K562 (cell line): ENCODE measurements at regions not wholly inside any gene's neighbourhood (a gene's known extent, or its start where the extent isn't known, plus 50 kb on each side); places are given as distances from the start of the nearest gene placed in this dataset.

Source experiments
- ATAC-seq: fragments of 200-7000 bp; cut with Tn5 transposase; 3 replicates; pipeline ENCODE4 v1.9.1; 2020; ENCODE audit warnings: moderate library complexity
- BruUV-seq: library from RNA; stranded (reverse); fragments of 400-500 nt; replicated peaks from 2 replicates; lab custom pipeline; 2021; lab: Mats Ljungman, UMichigan
- CTCF ChIA-PET: fragments of 300-600 bp; formaldehyde crosslinking; extraction: SDS; loops from one replicate; lab custom pipeline; 2021; ENCODE audit warnings: low intra/inter-chr PET ratio; lab: Yijun Ruan, JAX
- POLR2A ChIA-PET: fragments of 300-600, 350-650 bp; sonication (Branson Sonifier 250); formaldehyde crosslinking; extraction: SDS; loops from one replicate; lab custom pipeline; 2021; ENCODE audit warnings: antibody characterized with exemption, inconsistent platforms; lab: Yijun Ruan, JAX
- DNase-seq, 4 experiments: peaks; one replicate each; pipeline versions ENCODE4 v3.0.0 to v3.0.0-alpha.2; 2011 to 2018; ENCODE audit warnings: low spot score in 3 of 4, mixed read lengths in 3 of 4; ENCODE audit errors: extremely low read depth in 1 of 4
- FAIRE-seq: peaks from 2 replicates; lab custom pipeline; 2011; peaks lifted over from hg19 to GRCh38; lab: Jason Lieb, UNC
- H2AFZ ChIP-seq: 2 replicates; pipeline ENCODE4 v1.6.0; 2011; ENCODE audit warnings: low read depth, low read length, control low read depth, inconsistent platforms
- H3K27ac ChIP-seq: fragments of 200-600 bp; 3 replicates; pipeline ENCODE4 v1.8.0; 2011; ENCODE audit warnings: low read depth, mild to moderate bottlenecking, control low read depth, inconsistent platforms, low read length, moderate library complexity, mixed read lengths; ENCODE audit errors: extremely low read depth
- H3K27me3 ChIP-seq, 2 experiments: fragments of 300-600 bp in 1 of 2; 2 replicates in 1 of 2; 3 replicates in 1 of 2; pipeline versions ENCODE4 v1.6.0 to v1.8.0; 2011; ENCODE audit warnings: inconsistent platforms in 2 of 2, low read length in 2 of 2, mild to moderate bottlenecking in 1 of 2, mixed read lengths in 1 of 2, moderate library complexity in 1 of 2; ENCODE audit not compliant: control insufficient read depth in 2 of 2, insufficient read depth in 2 of 2
- H3K36me3 ChIP-seq: fragments of 300-600 bp; 3 replicates; pipeline ENCODE4 v1.8.0; 2011; ENCODE audit warnings: mild to moderate bottlenecking, low read length, inconsistent platforms; ENCODE audit not compliant: control insufficient read depth, insufficient read depth
- H3K4me1 ChIP-seq, 2 experiments: fragments of 200-600 bp in 1 of 2; replicated peaks in 1 of 2; 2 replicates in 1 of 2; 3 replicates in 1 of 2; pipeline versions ENCODE4 v1.5.1 to v1.8.0; 2011; ENCODE audit warnings: inconsistent platforms in 2 of 2, low read length in 2 of 2, mild to moderate bottlenecking in 1 of 2, mixed read lengths in 1 of 2, moderate library complexity in 1 of 2; ENCODE audit not compliant: control insufficient read depth in 2 of 2, insufficient read depth in 2 of 2
- H3K4me2 ChIP-seq: 2 replicates; pipeline ENCODE4 v1.6.1; 2011; ENCODE audit warnings: low read length, control low read depth, inconsistent platforms, mixed read lengths; ENCODE audit not compliant: insufficient read depth
- H3K4me3 ChIP-seq: fragments of 200-600 bp; sonication (generic), shearing (Covaris generic); 2 replicates; pipeline ENCODE4 v1.5.1; 2016; ENCODE audit warnings: control low read depth, inconsistent platforms
- H3K79me2 ChIP-seq: fragments of 200-600 bp; 3 replicates; pipeline ENCODE4 v1.8.0; 2011; ENCODE audit warnings: low read length, inconsistent platforms; ENCODE audit not compliant: control insufficient read depth, insufficient read depth
- H3K9ac ChIP-seq, 2 experiments: 2 replicates each; pipeline versions ENCODE4 v1.6.0 to v1.6.1; 2011; ENCODE audit warnings: low read depth in 2 of 2, low read length in 2 of 2, control low read depth in 1 of 2, inconsistent platforms in 1 of 2, mild to moderate bottlenecking in 1 of 2, mixed read lengths in 1 of 2; ENCODE audit not compliant: insufficient read depth in 1 of 2
- H3K9me1 ChIP-seq: one replicate; pipeline ENCODE4 v1.6.0; 2011; ENCODE audit warnings: inconsistent platforms, mild to moderate bottlenecking, low read length, moderate library complexity; ENCODE audit not compliant: control insufficient read depth, insufficient read depth
- H3K9me3 ChIP-seq: replicated peaks from 2 replicates; pipeline ENCODE4 v1.5.1; 2011; ENCODE audit warnings: low read depth, low read length, inconsistent platforms; ENCODE audit not compliant: control insufficient read depth, insufficient read depth
- H4K20me1 ChIP-seq: replicated peaks from 2 replicates; pipeline ENCODE4 v1.6.1; 2011; ENCODE audit warnings: low read length, inconsistent platforms, mixed read lengths; ENCODE audit not compliant: control insufficient read depth, insufficient read depth
- CBFB ChIP-seq: sonication (generic); formaldehyde crosslinking; IDR thresholded peaks from 2 replicates; pipeline ENCODE4 v1.4.0; 2020; ENCODE audit warnings: mild to moderate bottlenecking, missing genetic modification reagents
- CBX3 ChIP-seq, 2 experiments: IDR thresholded peaks; 1 replicate in 1 of 2; 2 replicates in 1 of 2; pipeline ENCODE4 v1.6.1; 2012; ENCODE audit warnings: inconsistent platforms in 2 of 2, low read length in 2 of 2, borderline replicate concordance in 1 of 2, control low read depth in 1 of 2
- EHMT2 ChIP-seq: fragments of 450-650 bp; IDR thresholded peaks from 2 replicates; pipeline ENCODE4 v1.6.1; 2018; ENCODE audit warnings: antibody characterized with exemption
- GTF2A2 ChIP-seq: IDR thresholded peaks from 2 replicates; pipeline ENCODE4 v1.6.1; 2016; ENCODE audit warnings: mild to moderate bottlenecking, missing genetic modification characterization, missing compliant biosample characterization
- ZNF263 ChIP-seq: sonication (generic); formaldehyde crosslinking; IDR thresholded peaks from 2 replicates; pipeline ENCODE4 v1.8.0; 2022; ENCODE audit warnings: mild to moderate bottlenecking, missing genetic modification reagents, borderline replicate concordance
- WGBS: fragments of 100-300 bp; shearing (Covaris generic); methylation state at CpG from one replicate; pipeline ENCODE4 v1.1.6; 2016; ENCODE audit warnings: low coverage, mixed read lengths; ENCODE audit not compliant: insufficient coverage; ENCODE audit errors: missing lambda C conversion rate; 5-methylcytosine and 5-hydroxymethylcytosine counted together
- in situ Hi-C: fragments of 300-500 bp; cut with MboI; formaldehyde crosslinking; loops from 4 replicates; pipeline ENCODE4 v1.15.0; 2018; ENCODE audit warnings: inconsistent platforms, mixed read lengths
- intact Hi-C: fragments of 100-400 bp; cut with micrococcal nuclease; formaldehyde crosslinking; loops from 2 replicates; pipeline ENCODE4 v1.14.2; 2022
- TF ChIP-seq, protein P1 (sequence below): fragments of 450-650 bp; IDR thresholded peaks from 2 replicates; pipeline ENCODE4 v1.6.1; 2016; ENCODE audit warnings: mild to moderate bottlenecking, moderate library complexity
- TF ChIP-seq, protein P2 (sequence below), 3 experiments: fragments of 200-800 bp in 1 of 3; fragments of 250-450 bp in 1 of 3; fragments of 450-650 bp in 1 of 3; sonication (Bioruptor Pico) in 1 of 3; sonication (Bioruptor generic) in 1 of 3; formaldehyde crosslinking in 1 of 3; IDR thresholded peaks; 2 replicates each; pipeline versions ENCODE4 v1.6.1 to v1.8.0; 2016 to 2022; ENCODE audit warnings: mild to moderate bottlenecking in 2 of 3, missing genetic modification characterization in 2 of 3, missing compliant biosample characterization in 1 of 3, moderate library complexity in 1 of 3

DNA sequence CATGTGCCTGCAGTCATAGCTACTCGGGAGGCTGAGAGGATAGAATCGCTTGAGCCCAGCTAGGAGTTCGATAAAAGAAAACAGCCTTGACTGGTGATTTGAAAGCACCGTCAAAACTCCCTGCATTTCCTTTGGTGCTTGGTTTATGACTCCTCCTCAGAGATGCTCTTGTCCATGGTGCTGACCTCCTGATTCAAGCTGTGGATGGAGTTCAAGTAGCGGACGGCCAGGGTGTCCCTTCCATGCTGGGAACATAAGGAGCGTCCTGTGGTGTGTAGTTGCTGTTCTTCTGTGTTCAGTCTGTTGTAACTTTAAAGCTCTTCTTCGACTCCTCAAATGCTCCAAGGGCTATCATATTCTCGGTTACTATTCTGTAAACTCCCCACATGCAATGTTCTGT lies 382.5 kb upstream of the KIAA1217 start:
- no peaks in the 10 kb centered on the region for H3K79me2 ChIP-seq
- H3K4me2 ChIP-seq, result no peak overlapping the region
- intact Hi-C loops, result no loop called here
- FAIRE-seq (no peak), DNase-seq (peak in 1 of 4 experiments; percentile 5), ATAC-seq (no peak)
- no peaks in the 10 kb centered on the region for H3K36me3 ChIP-seq
- H3K27me3 ChIP-seq, result no peaks in the 10 kb centered on the region
- H3K9me3 ChIP-seq, result no peaks in the 10 kb centered on the region
- no TSS peak for BruUV-seq
- CTCF ChIA-PET, result no interaction called here
- H3K4me1 ChIP-seq, result no peaks in the 10 kb centered on the region
- POLR2A ChIA-PET, result interaction anchor here (0.6 to 0.7 kb wide), 2 partner anchors 15 to 17 kb away, joined by 3 read pairs; no protein-coding TSS in a partner anchor
- no peaks in the 10 kb centered on the region for H4K20me1 ChIP-seq
- no peak overlapping the region for H3K27ac ChIP-seq
- 0% methylated on average over 9 of the region's 9 CpGs for WGBS
- no peak overlapping the region for H3K4me3 ChIP-seq
- no peak overlapping the region for H3K9ac ChIP-seq
- H2AFZ ChIP-seq, result no peak overlapping the region
- in situ Hi-C loops, result no loop called here
- no peaks in the 10 kb centered on the region for H3K9me1 ChIP-seq
- TF ChIP-seq CBFB (CRISPR knock-in tag) (no peak), GTF2A2 (tag) (no peak), CBX3 (IDR thresholded peaks at IDR 0.05; ENCODE audit: borderline replicate concordance in 1 of 2, low read length in 2 of 2) (no peak), EHMT2 (0 out of 2 replicates have a peak, but pooled peaks have one; percentile 17), ZNF263 (CRISPR knock-in tag) (no peak)
- TF ChIP-seq, protein P1, sequence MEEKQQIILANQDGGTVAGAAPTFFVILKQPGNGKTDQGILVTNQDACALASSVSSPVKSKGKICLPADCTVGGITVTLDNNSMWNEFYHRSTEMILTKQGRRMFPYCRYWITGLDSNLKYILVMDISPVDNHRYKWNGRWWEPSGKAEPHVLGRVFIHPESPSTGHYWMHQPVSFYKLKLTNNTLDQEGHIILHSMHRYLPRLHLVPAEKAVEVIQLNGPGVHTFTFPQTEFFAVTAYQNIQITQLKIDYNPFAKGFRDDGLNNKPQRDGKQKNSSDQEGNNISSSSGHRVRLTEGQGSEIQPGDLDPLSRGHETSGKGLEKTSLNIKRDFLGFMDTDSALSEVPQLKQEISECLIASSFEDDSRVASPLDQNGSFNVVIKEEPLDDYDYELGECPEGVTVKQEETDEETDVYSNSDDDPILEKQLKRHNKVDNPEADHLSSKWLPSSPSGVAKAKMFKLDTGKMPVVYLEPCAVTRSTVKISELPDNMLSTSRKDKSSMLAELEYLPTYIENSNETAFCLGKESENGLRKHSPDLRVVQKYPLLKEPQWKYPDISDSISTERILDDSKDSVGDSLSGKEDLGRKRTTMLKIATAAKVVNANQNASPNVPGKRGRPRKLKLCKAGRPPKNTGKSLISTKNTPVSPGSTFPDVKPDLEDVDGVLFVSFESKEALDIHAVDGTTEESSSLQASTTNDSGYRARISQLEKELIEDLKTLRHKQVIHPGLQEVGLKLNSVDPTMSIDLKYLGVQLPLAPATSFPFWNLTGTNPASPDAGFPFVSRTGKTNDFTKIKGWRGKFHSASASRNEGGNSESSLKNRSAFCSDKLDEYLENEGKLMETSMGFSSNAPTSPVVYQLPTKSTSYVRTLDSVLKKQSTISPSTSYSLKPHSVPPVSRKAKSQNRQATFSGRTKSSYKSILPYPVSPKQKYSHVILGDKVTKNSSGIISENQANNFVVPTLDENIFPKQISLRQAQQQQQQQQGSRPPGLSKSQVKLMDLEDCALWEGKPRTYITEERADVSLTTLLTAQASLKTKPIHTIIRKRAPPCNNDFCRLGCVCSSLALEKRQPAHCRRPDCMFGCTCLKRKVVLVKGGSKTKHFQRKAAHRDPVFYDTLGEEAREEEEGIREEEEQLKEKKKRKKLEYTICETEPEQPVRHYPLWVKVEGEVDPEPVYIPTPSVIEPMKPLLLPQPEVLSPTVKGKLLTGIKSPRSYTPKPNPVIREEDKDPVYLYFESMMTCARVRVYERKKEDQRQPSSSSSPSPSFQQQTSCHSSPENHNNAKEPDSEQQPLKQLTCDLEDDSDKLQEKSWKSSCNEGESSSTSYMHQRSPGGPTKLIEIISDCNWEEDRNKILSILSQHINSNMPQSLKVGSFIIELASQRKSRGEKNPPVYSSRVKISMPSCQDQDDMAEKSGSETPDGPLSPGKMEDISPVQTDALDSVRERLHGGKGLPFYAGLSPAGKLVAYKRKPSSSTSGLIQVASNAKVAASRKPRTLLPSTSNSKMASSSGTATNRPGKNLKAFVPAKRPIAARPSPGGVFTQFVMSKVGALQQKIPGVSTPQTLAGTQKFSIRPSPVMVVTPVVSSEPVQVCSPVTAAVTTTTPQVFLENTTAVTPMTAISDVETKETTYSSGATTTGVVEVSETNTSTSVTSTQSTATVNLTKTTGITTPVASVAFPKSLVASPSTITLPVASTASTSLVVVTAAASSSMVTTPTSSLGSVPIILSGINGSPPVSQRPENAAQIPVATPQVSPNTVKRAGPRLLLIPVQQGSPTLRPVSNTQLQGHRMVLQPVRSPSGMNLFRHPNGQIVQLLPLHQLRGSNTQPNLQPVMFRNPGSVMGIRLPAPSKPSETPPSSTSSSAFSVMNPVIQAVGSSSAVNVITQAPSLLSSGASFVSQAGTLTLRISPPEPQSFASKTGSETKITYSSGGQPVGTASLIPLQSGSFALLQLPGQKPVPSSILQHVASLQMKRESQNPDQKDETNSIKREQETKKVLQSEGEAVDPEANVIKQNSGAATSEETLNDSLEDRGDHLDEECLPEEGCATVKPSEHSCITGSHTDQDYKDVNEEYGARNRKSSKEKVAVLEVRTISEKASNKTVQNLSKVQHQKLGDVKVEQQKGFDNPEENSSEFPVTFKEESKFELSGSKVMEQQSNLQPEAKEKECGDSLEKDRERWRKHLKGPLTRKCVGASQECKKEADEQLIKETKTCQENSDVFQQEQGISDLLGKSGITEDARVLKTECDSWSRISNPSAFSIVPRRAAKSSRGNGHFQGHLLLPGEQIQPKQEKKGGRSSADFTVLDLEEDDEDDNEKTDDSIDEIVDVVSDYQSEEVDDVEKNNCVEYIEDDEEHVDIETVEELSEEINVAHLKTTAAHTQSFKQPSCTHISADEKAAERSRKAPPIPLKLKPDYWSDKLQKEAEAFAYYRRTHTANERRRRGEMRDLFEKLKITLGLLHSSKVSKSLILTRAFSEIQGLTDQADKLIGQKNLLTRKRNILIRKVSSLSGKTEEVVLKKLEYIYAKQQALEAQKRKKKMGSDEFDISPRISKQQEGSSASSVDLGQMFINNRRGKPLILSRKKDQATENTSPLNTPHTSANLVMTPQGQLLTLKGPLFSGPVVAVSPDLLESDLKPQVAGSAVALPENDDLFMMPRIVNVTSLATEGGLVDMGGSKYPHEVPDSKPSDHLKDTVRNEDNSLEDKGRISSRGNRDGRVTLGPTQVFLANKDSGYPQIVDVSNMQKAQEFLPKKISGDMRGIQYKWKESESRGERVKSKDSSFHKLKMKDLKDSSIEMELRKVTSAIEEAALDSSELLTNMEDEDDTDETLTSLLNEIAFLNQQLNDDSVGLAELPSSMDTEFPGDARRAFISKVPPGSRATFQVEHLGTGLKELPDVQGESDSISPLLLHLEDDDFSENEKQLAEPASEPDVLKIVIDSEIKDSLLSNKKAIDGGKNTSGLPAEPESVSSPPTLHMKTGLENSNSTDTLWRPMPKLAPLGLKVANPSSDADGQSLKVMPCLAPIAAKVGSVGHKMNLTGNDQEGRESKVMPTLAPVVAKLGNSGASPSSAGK, result no peak
- TF ChIP-seq, protein P2, sequence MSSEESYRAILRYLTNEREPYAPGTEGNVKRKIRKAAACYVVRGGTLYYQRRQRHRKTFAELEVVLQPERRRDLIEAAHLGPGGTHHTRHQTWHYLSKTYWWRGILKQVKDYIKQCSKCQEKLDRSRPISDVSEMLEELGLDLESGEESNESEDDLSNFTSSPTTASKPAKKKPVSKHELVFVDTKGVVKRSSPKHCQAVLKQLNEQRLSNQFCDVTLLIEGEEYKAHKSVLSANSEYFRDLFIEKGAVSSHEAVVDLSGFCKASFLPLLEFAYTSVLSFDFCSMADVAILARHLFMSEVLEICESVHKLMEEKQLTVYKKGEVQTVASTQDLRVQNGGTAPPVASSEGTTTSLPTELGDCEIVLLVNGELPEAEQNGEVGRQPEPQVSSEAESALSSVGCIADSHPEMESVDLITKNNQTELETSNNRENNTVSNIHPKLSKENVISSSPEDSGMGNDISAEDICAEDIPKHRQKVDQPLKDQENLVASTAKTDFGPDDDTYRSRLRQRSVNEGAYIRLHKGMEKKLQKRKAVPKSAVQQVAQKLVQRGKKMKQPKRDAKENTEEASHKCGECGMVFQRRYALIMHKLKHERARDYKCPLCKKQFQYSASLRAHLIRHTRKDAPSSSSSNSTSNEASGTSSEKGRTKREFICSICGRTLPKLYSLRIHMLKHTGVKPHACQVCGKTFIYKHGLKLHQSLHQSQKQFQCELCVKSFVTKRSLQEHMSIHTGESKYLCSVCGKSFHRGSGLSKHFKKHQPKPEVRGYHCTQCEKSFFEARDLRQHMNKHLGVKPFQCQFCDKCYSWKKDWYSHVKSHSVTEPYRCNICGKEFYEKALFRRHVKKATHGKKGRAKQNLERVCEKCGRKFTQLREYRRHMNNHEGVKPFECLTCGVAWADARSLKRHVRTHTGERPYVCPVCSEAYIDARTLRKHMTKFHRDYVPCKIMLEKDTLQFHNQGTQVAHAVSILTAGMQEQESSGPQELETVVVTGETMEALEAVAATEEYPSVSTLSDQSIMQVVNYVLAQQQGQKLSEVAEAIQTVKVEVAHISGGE (CRISPR knock-in tag; IDR thresholded peaks at IDR 0.05), result no peak
